ENCODE measurements at regions not wholly inside any gene's neighbourhood (a gene's known extent, or its start where the extent isn't known, plus 50 kb on each side); places are given as distances from the start of the nearest gene placed in this dataset.

- H3K27ac ChIP-seq (ENCODE audit: low read length): no peak overlapping the region
- no peaks in the 10 kb centered on the region for H3K4me1 ChIP-seq (ENCODE audit: low read length)
- no peaks in the 10 kb centered on the region for H4K20me1 ChIP-seq (ENCODE audit: insufficient read depth, low read length)
- H3K4me3 ChIP-seq (ENCODE audit: low read length): no peak overlapping the region
- H3K9me2 ChIP-seq (replicated peaks; ENCODE audit: insufficient read depth, low read length): no peaks in the 10 kb centered on the region
- DNase-seq: no peak
- H3K36me3 ChIP-seq (replicated peaks; ENCODE audit: insufficient read depth, low read length): no peaks in the 10 kb centered on the region
- H3K9ac ChIP-seq (ENCODE audit: low read length): no peak overlapping the region
- H2AFZ ChIP-seq (ENCODE audit: low read length): no peak overlapping the region
- no peaks in the 10 kb centered on the region for H3K9me3 ChIP-seq (replicated peaks; ENCODE audit: insufficient read depth, low read length)
- H3K79me2 ChIP-seq (ENCODE audit: low read length): no peaks in the 10 kb centered on the region
- no peaks in the 10 kb centered on the region for H3K27me3 ChIP-seq (replicated peaks; ENCODE audit: insufficient read depth, low read length)
- no peak overlapping the region for H3K4me2 ChIP-seq (ENCODE audit: low read depth, low read length)
- TF ChIP-seq, protein P1, sequence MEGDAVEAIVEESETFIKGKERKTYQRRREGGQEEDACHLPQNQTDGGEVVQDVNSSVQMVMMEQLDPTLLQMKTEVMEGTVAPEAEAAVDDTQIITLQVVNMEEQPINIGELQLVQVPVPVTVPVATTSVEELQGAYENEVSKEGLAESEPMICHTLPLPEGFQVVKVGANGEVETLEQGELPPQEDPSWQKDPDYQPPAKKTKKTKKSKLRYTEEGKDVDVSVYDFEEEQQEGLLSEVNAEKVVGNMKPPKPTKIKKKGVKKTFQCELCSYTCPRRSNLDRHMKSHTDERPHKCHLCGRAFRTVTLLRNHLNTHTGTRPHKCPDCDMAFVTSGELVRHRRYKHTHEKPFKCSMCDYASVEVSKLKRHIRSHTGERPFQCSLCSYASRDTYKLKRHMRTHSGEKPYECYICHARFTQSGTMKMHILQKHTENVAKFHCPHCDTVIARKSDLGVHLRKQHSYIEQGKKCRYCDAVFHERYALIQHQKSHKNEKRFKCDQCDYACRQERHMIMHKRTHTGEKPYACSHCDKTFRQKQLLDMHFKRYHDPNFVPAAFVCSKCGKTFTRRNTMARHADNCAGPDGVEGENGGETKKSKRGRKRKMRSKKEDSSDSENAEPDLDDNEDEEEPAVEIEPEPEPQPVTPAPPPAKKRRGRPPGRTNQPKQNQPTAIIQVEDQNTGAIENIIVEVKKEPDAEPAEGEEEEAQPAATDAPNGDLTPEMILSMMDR (IDR thresholded peaks at IDR 0.05; ENCODE audit: low read length): no peak
- TF ChIP-seq EZH2 (optimal IDR thresholded peaks at IDR 0.05; ENCODE audit: low read depth, low read length): no peak
- H3F3A ChIP-seq (ENCODE audit: insufficient read depth, low read length): no peaks in the 10 kb centered on the region
These were observed 213.5 kb upstream of the POF1B start for GRCh38 chrX:85592980-85593379.

DNA sequence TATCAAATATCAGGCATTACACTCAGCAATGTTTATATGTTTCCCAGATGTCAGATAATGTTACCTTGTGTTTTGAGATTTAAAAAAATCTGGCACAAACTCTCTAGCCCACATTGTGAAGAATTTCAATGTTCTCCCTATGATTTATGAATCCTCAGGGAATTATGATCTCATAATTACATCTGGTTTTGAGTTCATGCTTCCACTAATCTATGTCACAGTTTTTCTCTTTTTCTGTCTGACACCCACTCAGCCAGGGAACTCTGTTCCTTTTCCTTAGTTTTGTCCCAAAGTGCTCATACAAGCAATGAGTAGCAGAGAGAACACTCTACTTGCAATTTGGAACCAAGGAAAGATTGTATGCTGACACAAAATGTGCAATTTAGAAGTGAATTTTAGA, 212.1 kb upstream of the POF1B start:
- no peak overlapping the region for H3K4me3 ChIP-seq (ENCODE audit: low read length)
- H3K27ac ChIP-seq (ENCODE audit: low read length): no peak overlapping the region
- no peaks in the 10 kb centered on the region for H4K20me1 ChIP-seq (ENCODE audit: insufficient read depth, low read length)
- H3K9me3 ChIP-seq (replicated peaks; ENCODE audit: insufficient read depth, low read length): no peaks in the 10 kb centered on the region
- H2AFZ ChIP-seq (ENCODE audit: low read length): no peak overlapping the region
- no peak for DNase-seq
- H3K36me3 ChIP-seq (replicated peaks; ENCODE audit: insufficient read depth, low read length): no peaks in the 10 kb centered on the region
- no peaks in the 10 kb centered on the region for H3K79me2 ChIP-seq (ENCODE audit: low read length)
- H3K4me2 ChIP-seq (ENCODE audit: low read depth, low read length): no peak overlapping the region
- no peaks in the 10 kb centered on the region for H3K4me1 ChIP-seq (ENCODE audit: low read length)
- no peaks in the 10 kb centered on the region for H3K27me3 ChIP-seq (replicated peaks; ENCODE audit: insufficient read depth, low read length)
- H3K9ac ChIP-seq (ENCODE audit: low read length): no peak overlapping the region
- TF ChIP-seq EZH2phosphoT487 (IDR thresholded peaks at IDR 0.05; ENCODE audit: low read length): no peak
- TF ChIP-seq EZH2 (optimal IDR thresholded peaks at IDR 0.05; ENCODE audit: low read depth, low read length): no peak
- TF ChIP-seq, protein P1 (IDR thresholded peaks at IDR 0.05; ENCODE audit: low read length): no peak
- no peaks in the 10 kb centered on the region for H3F3A ChIP-seq (ENCODE audit: insufficient read depth, low read length)
- H3K9me2 ChIP-seq (replicated peaks; ENCODE audit: insufficient read depth, low read length): no peaks in the 10 kb centered on the region

GRCh38 chrX:85590638-85591037, 211.2 kb upstream of the POF1B start:
- Histone ChIP-seq H3K9ac (ENCODE audit: low read length) (no peak overlapping the region), H3K27ac (ENCODE audit: low read length) (no peak overlapping the region), H3K4me1 (ENCODE audit: low read length) (no peaks in the 10 kb centered on the region), H3K4me2 (ENCODE audit: low read depth, low read length) (no peak overlapping the region), H3K27me3 (replicated peaks; ENCODE audit: insufficient read depth, low read length) (no peaks in the 10 kb centered on the region), H3F3A (ENCODE audit: insufficient read depth, low read length) (no peaks in the 10 kb centered on the region), H2AFZ (ENCODE audit: low read length) (no peak overlapping the region), H4K20me1 (ENCODE audit: insufficient read depth, low read length) (no peaks in the 10 kb centered on the region), H3K79me2 (ENCODE audit: low read length) (no peaks in the 10 kb centered on the region), H3K36me3 (replicated peaks; ENCODE audit: insufficient read depth, low read length) (no peaks in the 10 kb centered on the region), H3K4me3 (ENCODE audit: low read length) (no peak overlapping the region), H3K9me3 (replicated peaks; ENCODE audit: insufficient read depth, low read length) (no peaks in the 10 kb centered on the region), H3K9me2 (replicated peaks; ENCODE audit: insufficient read depth, low read length) (no peaks in the 10 kb centered on the region)
- no peak for TF ChIP-seq EZH2 (optimal IDR thresholded peaks at IDR 0.05; ENCODE audit: low read depth, low read length)
- TF ChIP-seq, protein P1 (IDR thresholded peaks at IDR 0.05; ENCODE audit: low read length): no peak
- no peak for DNase-seq

Data from MM.1S (cell line).